HG02970 (cell line): ENCODE measurements at regions not wholly inside any gene's neighbourhood (a gene's known extent, or its start where the extent isn't known, plus 50 kb on each side); places are given as distances from the start of the nearest gene placed in this dataset.

Source experiments
- ATAC-seq: cut with Tn5 transposase; IDR thresholded peaks from one replicate; pipeline ENCODE4 v1.9.1; 2021; ENCODE audit warnings: mild to moderate bottlenecking, moderate library complexity, moderate number of reproducible peaks; ENCODE audit not compliant: unreplicated experiment, low FRiP score

- no peak for ATAC-seq
These were observed 100.9 kb upstream of the NEBL start for GRCh38 chr10:20998036-20998435.

- no peak for ATAC-seq
These were observed 98.2 kb upstream of the NEBL start for GRCh38 chr10:20995123-20995987.

GRCh38 chr10:20993830-20994527 is 96.9 kb upstream of the NEBL start:
- no peak for ATAC-seq

- ATAC-seq: no peak
These were observed 96.3 kb upstream of the NEBL start for GRCh38 chr10:20993389-20993788.

GRCh38 chr10:20991526-20991925 is 94.4 kb upstream of the NEBL start:
- no peak for ATAC-seq

DNA sequence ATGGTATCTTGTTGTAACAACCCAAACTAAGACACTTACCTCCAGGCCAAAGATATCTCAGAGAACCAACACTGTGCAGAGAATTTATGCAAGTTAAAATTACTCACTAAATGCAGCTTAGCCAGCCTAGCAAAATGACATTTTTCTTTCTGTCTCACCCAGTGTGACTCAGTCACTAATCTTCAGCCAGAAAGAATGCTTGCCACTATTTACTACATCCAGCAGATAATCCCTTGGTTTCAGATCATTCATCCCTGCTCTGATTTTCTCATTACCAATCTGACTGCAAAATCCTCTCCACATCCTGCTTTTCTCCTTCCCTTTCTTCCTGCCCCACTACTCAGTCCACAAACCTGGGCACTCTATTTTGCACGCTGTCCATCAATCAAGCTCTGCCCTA is 93.5 kb upstream of the NEBL start:
- no peak for ATAC-seq

GRCh38 chr10:20988357-20988983 is 91.4 kb upstream of the NEBL start:
- no peak for ATAC-seq

GRCh38 chr10:20986049-20986448 is 88.9 kb upstream of the NEBL start:
- no peak for ATAC-seq

- ATAC-seq: no peak
These were observed 87.6 kb upstream of the NEBL start for GRCh38 chr10:20984662-20985061.

GRCh38 chr10:20981419-20981953 is 84.4 kb upstream of the NEBL start:
- ATAC-seq: no peak

DNA sequence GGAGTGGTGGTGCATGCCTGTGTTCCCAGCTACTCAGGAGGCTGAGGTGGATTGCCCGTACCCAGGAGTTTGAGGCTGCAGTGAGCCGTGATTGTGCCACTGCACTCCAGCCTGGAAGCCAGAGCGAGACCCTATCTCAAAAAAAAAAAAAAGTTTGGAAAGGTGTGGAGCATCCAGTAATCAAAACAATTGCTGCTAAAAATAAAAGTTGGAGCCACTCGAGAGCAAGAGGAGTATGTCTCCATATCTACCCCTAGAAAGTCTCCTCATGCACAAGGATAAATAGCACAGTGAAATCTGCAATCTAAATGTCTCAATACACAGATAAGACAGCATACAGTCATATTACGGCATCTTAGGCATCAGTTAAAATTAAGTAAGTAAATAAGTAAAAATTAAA is 81.5 kb upstream of the NEBL start:
- ATAC-seq: no peak

- no peak for ATAC-seq
These were observed 80.2 kb upstream of the NEBL start for GRCh38 chr10:20977300-20977699.

DNA sequence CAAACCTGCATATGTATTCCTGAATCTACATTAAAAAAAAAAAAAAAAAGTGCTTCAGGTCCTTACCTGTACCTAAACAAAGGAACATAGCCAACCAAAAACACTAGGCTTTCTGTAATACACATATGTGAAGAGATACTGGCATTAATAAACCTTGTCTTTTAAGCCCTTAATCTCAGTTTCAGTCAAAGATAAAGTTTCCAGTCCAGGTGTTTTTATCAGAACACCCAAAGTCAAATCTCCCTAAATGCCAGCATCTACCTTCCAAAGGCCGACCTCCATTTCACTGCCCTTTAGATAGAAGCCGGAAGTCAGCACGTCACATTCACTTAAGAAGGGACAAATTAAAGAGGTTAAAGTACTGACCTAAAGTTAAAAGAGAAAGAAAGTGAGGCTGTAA is 79.8 kb upstream of the NEBL start:
- no peak for ATAC-seq

DNA sequence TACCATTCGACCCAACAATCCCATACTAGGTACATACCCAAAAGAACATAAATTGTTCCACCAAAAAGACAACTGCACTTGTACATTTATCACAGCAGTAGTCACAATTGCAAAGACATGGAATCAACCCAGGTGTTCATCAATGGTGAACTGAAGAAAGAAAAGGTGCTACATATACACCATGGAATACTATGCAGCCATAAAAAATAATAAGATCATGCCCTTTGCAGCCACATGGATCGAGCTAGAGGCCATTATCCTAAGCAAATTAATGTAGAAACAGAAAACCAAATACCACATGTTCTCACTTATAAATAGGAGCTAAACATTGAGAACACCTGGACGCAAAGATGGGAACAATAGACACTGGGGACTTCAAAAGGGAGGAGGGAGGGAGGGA is 79.3 kb upstream of the NEBL start:
- no peak for ATAC-seq

GRCh38 chr10:20975236-20975635 is 78.1 kb upstream of the NEBL start:
- no peak for ATAC-seq

- ATAC-seq: no peak
These were observed 75.8 kb upstream of the NEBL start for GRCh38 chr10:20972925-20973324.

DNA sequence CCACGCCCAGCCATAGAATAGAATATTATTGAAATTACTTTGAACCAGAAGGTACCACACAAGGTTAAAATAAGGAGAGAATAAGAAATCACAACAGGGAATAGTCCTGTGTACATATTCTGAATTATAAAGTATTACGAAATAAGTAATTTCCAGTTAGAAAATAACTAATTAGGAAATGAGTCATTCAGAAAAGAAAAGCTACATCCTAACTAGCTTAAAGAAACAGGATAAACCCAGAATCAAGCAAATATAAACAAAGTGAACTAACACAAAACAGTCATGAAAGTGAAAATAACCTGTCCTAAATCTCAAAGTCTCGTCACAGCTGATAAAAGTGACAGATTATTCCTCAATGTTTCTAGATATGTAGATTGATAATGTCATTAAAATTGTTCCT is 74.8 kb upstream of the NEBL start:
- no peak for ATAC-seq

- ATAC-seq: peak; percentile 99
These were observed 73.6 kb upstream of the NEBL start for GRCh38 chr10:20970708-20971107.

DNA sequence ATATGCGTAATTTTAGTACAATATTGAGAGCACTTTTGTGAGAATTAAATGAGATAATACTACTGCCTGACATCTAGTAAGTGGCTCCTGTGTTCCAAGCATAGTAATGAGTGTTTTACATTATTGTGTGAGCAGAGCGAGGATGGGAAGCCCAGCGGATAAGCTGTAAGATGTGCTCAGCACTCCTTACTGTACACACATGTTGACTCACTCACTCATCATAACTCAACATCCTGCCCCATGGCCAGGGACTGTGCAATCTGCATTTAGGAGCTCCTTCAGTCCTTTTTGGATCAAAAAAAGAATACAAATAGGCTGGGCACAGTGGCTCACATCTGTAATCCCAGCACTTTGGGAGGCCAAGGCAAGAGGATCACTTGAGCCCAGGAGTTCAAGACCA is 72.9 kb upstream of the NEBL start:
- no peak for ATAC-seq

DNA sequence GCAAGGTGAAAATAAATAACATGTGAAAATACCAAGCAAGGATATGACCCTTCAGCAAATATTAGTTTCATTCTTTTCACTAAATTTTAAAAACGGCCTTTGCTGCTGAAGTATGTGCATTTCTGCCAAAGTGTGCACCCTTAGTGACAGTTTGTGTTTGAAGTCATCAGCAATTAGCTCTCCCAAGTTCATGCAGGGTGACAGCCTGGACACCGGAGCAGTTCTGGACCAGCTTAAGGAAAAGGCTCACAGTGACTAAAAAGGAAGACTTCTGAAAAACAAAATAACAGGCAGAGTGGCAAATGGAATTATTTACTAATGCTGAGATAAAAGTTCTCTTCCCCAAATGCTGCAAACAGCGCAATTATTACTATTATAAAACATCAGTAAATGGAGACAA is 69.3 kb upstream of the NEBL start:
- no peak for ATAC-seq
